HCT116 (cell line): ENCODE measurements at regions not wholly inside any gene's neighbourhood (a gene's known extent, or its start where the extent isn't known, plus 50 kb on each side); places are given as distances from the start of the nearest gene placed in this dataset.

Source experiments
- CTCF ChIP-seq, 3 experiments: fragments of 200-600 bp in 1 of 3; sonication (generic) in 1 of 3; IDR thresholded peaks in 2 of 3; conservative IDR thresholded peaks in 1 of 3; 2 replicates each; pipeline ENCODE4 v1.5.1; 2012 to 2017; ENCODE audit warnings: low read depth in 2 of 3, low read length in 2 of 3, antibody characterized with exemption in 1 of 3, borderline replicate concordance in 1 of 3, control low read depth in 1 of 3, mild to moderate bottlenecking in 1 of 3, mixed read lengths in 1 of 3, mixed run types in 1 of 3, moderate library complexity in 1 of 3; ENCODE audit not compliant: insufficient read depth in 1 of 3
- EGR1 ChIP-seq: IDR thresholded peaks from 2 replicates; pipeline ENCODE4 v1.6.1; 2012; ENCODE audit warnings: low read depth
- MAX ChIP-seq: IDR thresholded peaks from 2 replicates; pipeline ENCODE4 v1.6.1; 2012
- POLR2AphosphoS5 ChIP-seq: IDR thresholded peaks from 2 replicates; pipeline ENCODE4 v1.6.1; 2011; ENCODE audit warnings: mild to moderate bottlenecking, low read depth, low read length, moderate library complexity
- SIN3A ChIP-seq: IDR thresholded peaks from 2 replicates; pipeline ENCODE4 v1.6.1; 2012; ENCODE audit warnings: low read depth
- SRF ChIP-seq: IDR thresholded peaks from 2 replicates; pipeline ENCODE4 v1.6.1; 2012; ENCODE audit warnings: low read depth

GRCh38 chr4:116724249-116724648 is 361.1 kb downstream of the TRAM1L1 start:
- no peak for TF ChIP-seq CTCF (IDR thresholded peaks at IDR 0.05 in 2 of 3, conservative IDR thresholded peaks at IDR 0.05 in 1 of 3; ENCODE audit: borderline replicate concordance in 1 of 3, insufficient read depth in 1 of 3, low read depth in 2 of 3, low read length in 2 of 3)
- no peak for TF ChIP-seq EGR1
- no peak for TF ChIP-seq SRF
- TF ChIP-seq SIN3A: no peak
- no peak for TF ChIP-seq POLR2AphosphoS5
- no peak for TF ChIP-seq MAX
